ENCODE measurements at regions not wholly inside any gene's neighbourhood (a gene's known extent, or its start where the extent isn't known, plus 50 kb on each side); places are given as distances from the start of the nearest gene placed in this dataset.
A peak's percentile ranks its signal among the peaks of the same experiment; 100 is the strongest.

GRCh38 chr6:41404182-41404845 is 68.9 kb downstream of the NCR2 start:
- DNase-seq (ENCODE audit: insufficient read length, low spot score) (no peak), FAIRE-seq (no peak)

- DNase-seq (ENCODE audit: insufficient read length, low spot score) (no peak), FAIRE-seq (no peak)
Observed at GRCh38 chr6:41405941-41406727, 70.7 kb downstream of the NCR2 start.

- DNase-seq (ENCODE audit: insufficient read length, low spot score): no peak
- no peak for FAIRE-seq
Observed at GRCh38 chr6:41406728-41407489, 71.5 kb downstream of the NCR2 start.

DNA sequence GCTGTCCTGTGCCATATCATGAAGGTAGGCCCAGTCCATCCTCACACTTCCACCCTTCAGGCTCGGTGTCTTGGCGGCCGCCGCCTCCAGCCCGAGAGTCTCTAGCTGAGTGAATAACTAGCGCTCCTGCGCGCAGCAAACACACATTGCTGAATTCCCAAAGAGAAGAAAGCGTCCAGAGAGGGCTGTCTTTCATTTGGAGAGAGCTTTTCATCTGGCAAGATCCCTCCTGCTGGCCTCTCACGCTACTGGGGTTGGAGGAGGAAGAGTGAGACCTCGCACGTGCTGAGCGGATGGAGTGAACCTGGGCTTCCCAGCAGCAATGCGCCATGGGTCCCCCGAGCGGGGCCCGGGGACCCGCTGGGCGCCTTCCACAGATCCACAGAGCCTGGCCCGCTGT is 73.2 kb downstream of the NCR2 start:
- DNase-seq (ENCODE audit: insufficient read length, low spot score): no peak
- FAIRE-seq: no peak

DNA sequence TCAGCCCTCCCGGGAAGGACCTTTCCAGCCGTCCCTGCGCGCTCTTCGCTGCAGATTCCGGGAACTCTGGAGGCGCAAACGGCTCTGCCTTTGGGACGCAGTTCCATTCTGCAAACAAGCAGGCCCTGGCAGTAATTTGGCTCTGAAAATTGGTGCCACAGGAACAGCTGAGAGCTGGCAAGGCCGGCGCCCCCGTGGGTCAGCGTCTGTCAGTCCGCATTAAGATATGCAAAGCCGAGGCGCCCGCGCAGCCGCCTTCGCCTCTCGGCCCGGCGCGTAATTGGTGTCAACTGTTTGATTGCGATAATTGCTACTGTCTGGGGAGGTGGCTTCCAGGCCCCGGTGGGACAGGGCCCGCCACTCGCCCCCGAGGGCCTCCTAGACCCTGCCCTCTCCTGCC is 73.6 kb downstream of the NCR2 start:
- FAIRE-seq (no peak), DNase-seq (ENCODE audit: insufficient read length, low spot score) (no peak)

DNA sequence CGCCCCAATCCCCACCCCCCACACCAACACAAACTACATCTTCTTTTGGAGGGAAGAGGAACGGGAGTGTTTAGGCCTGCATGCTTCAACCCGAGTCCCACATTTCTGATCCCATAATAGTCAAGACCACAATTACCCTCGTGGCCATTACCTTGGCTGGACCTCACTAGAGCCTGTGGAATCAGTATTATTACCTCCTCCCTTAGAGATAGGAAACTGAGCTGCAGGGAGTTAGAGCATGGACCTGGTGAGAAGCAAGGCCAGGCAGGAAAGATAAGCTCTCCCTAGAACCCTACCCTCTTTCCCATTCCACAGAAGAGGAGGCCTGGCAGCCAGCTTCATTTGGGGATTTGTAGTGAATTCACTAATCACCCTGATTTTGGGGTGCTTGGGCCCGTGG is 74.1 kb downstream of the NCR2 start:
- DNase-seq (ENCODE audit: insufficient read length, low spot score): no peak

DNA sequence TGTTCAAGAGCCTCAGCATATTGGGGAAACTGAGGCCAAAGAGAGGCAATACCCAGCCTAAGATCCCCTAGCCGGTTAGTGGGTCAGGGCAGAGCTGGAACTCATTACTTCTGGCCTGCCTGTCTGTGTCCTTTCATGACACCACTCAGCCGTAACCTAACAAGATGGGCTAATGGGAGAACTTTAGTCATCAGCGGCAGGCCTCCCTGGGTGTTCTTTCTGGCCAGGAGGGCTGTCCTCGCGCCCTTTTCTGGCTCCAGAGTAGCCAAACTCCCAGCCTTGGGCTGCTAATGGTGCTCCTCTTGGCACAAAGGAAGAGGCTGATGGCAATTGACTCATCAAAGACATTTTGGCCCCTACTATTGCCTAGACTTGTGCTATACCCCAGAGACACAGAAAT is 76.6 kb downstream of the NCR2 start:
- FAIRE-seq (no peak), DNase-seq (ENCODE audit: insufficient read length, low spot score) (no peak)

More for the DNA sequence above, 74.1 kb downstream of the NCR2 start:
- no peak for FAIRE-seq

GRCh38 chr6:41413250-41413649 is 77.8 kb downstream of the NCR2 start:
- no peak for DNase-seq (ENCODE audit: insufficient read length, low spot score)
- no peak for FAIRE-seq

- no peak for DNase-seq (ENCODE audit: insufficient read length, low spot score)
- FAIRE-seq: no peak
Observed at GRCh38 chr6:41416501-41416837, 81.1 kb downstream of the NCR2 start.

DNA sequence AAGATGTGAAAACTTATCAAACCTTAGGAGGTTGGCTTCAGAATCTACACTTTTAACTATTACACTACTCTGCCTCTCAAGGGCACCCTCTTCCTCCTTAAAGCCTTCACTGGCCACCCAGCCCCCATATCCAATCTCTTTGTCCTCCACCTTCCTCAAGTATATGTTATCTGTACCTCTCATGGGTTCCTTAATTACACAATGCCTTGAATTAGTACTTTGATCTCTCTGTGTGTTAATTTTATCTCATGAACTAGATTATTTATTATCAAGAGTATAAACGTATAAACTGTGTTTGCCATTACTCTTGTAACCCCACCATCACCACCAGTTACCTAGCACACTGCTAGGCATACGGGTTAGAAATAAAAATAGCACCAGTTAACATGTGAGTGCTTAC is 83.3 kb downstream of the NCR2 start:
- FAIRE-seq: no peak

DNA sequence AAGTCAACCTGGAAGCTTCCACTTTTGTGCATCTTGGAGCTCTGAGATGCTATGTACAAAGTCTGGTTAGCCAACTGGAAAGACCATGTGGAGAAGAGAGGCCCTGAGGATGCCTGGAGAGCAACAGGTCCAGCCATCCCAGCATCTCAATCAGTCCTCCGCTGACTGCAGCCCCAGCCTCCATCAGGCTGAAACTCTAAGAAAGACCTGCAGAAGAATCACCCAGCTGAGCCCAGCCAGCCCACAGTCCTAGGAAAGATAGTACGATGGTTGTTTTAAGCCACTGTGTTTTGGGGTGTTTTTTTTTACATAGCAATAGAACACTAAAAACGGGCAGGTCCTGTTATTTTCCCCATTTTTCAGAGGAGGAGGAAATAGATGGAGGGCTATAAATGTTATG is 84.0 kb downstream of the NCR2 start:
- DNase-seq (ENCODE audit: insufficient read length, low spot score) (no peak), FAIRE-seq (no peak)

More for the DNA sequence above, 83.3 kb downstream of the NCR2 start:
- no peak for DNase-seq (ENCODE audit: insufficient read length, low spot score)

DNA sequence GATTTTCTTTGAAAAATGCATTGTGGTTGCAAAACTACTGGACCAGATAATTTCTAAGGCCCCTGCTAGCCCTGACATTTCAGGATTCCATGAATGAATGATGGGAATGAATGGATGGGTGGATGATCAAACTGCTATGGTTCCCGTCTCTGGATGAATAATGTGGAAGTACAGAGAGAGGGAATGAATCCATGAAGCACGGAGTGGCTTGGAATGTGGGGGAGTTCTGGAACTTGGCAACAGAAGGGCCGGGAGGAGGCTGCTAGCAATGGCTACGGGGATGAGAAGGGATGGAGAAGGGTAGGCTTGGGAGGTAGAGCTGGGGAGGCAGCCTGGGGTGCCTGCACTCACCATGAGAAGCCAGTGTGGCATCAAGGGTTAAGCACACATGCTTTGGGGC is 84.8 kb downstream of the NCR2 start:
- no peak for FAIRE-seq
- no peak for DNase-seq (ENCODE audit: insufficient read length, low spot score)

- no peak for DNase-seq (ENCODE audit: insufficient read length, low spot score)
- no peak for FAIRE-seq
Observed at GRCh38 chr6:41422161-41422560, 86.8 kb downstream of the NCR2 start.

DNA sequence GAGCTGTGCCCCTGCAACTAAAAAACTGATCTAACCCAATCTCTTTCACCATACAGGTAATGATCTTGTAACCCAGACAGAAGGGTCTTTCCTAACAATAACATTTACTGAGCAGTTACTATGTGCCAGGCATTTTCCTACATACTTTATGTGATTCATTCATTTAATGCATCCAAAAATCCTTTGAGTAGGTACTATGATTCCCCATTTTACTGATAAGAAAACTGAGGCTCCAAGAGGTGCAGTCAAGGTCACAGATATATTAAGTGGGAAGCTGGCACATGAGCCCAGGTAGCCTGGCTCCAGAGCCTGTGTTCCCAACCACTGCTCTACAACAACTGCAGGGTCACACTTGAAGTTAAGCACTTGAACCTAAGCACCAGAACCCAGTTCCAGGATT is 87.6 kb downstream of the NCR2 start:
- FAIRE-seq: no peak
- DNase-seq (ENCODE audit: insufficient read length, low spot score): no peak

GRCh38 chr6:41424370-41425058 is 89.1 kb downstream of the NCR2 start:
- DNase-seq (ENCODE audit: insufficient read length, low spot score) (peak; percentile 85), FAIRE-seq (no peak)

GRCh38 chr6:41425511-41425910 is 90.1 kb downstream of the NCR2 start:
- no peak for DNase-seq (ENCODE audit: insufficient read length, low spot score)
- no peak for FAIRE-seq

DNA sequence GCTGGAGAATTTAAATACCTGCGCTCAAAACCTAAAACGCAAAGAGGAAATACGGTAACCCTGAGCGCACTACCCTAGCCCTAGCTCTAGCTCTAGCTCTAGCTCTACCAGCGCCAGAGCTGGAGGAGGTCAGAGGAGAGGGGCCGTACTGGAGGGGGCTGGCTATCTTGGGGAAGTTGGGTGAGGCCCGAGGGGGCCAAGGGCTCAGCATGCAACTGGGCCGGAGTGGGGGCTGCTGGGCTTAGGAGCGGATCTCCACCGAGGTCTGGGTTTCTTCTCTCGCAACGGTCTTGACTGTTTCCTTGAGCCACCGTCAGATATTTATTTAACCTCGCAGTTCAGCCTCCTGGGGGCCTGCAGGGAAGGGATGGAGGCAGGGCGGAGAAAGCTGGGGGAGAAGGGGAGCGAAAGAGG is 91.0 kb downstream of the NCR2 start:
- FAIRE-seq (no peak), DNase-seq (ENCODE audit: insufficient read length, low spot score) (no peak)

DNA sequence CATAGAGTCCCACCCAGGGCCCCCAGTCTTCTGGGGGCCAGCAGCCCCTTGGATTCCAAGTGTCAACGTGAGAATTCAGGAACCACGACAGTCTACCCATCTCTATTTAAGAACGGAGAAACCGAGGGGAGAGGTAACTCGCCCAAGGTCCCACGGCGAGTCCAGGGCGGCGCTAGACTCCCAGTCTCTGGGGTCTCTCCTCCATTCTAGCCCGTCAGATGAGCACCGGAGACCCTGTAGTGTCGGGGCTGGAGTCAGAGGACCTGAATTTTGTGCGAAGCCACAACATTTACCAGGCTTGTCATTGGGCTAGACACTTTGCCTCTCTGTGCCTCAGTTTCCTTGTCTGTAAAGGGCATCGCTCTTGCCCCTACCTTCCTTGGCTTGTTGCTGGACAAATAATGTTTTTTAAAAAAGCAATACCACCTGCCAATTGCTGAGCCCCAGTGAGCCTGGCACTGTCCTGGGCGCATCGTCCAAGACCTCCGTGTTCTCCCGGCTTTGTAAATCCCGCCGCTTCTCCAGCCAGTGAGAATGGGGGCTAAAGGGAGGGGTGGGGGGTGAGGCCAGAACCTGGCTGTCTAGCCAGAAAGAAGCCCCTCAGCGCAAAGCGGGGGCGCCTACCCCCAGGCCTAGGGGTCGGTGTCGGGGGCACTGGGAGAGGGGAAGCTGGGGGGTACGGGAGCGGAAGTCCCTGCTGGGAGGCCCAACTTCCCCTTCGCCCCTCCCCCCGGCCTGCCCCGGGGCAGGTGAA is 91.7 kb downstream of the NCR2 start:
- DNase-seq (ENCODE audit: insufficient read length, low spot score): no peak
- FAIRE-seq: no peak

DNA sequence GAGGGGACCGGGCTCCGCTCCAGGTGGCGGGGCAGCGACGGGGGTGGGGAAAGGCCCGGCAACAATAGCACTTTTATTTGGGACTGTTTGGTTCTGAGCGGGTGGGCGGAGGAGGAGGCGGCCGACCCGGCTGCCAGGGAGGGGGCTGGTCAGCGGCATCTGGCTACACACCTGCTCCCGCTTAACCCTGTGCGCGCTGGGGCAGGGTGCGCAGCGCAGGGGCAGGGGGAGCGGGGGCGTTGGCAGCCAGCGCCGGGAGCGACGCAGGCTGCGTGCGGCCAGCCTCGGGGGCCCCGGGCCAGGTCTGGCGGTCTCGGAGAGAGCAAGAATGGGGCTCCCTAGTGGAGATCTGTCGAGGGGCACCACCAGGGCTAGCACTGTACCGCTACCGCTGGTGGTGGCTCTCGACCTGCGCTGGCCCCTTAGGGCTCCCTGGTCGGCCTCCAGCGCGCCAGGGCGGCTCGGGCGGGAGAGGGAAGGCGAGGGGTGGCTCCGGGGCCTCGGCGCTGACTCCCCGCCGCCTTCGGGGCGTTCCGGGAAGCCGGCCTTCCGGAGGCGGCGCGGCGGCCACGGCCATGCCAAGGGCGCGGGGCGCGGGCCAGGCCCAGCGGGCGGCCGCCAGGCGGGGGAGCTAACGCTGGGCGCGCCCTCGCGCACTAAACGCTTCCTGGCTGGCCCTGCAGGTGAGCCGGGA is 92.4 kb downstream of the NCR2 start:
- FAIRE-seq: no peak

More for the DNA sequence above, 92.4 kb downstream of the NCR2 start:
- no peak for DNase-seq (ENCODE audit: insufficient read length, low spot score)
